T-cell (primary cell): ENCODE measurements at regions not wholly inside any gene's neighbourhood (a gene's known extent, or its start where the extent isn't known, plus 50 kb on each side); places are given as distances from the start of the nearest gene placed in this dataset.

Source experiments
- ATAC-seq, 4 experiments: fragments of 200-7000 bp in 3 of 4; fragments of 150-1000 bp in 1 of 4; cut with Tn5 transposase; replicated peaks in 1 of 4; 1 replicate in 3 of 4; 2 replicates in 1 of 4; pipeline ENCODE4 v1.10.0; 2021; ENCODE audit warnings: moderate library complexity in 3 of 4, mild to moderate bottlenecking in 2 of 4, moderate number of reproducible peaks in 1 of 4
- CTCF ChIA-PET, 2 donors: fragments of 300-600 bp; sonication (Branson Sonifier 250); formaldehyde crosslinking; loops; one replicate each; lab custom pipeline; 2022; ENCODE audit warnings: antibody characterized with exemption in 2 of 2; lab: Charles Lee
- POLR2A ChIA-PET, 2 donors: fragments of 300-600 bp; sonication (Branson Sonifier 250); formaldehyde crosslinking; loops; one replicate each; lab custom pipeline; 2022; ENCODE audit warnings: antibody characterized with exemption in 2 of 2; lab: Charles Lee
- DNase-seq, 35 experiments: peaks; one replicate each; pipeline versions ENCODE4 v3.0.0 to v3.0.0-alpha.2; 2013 to 2023
- H3K27ac ChIP-seq: one replicate; pipeline ENCODE4 v1.5.1; 2013; ENCODE audit warnings: low read length
- H3K27me3 ChIP-seq, 2 experiments: replicated peaks in 1 of 2; 1 replicate in 1 of 2; 2 replicates in 1 of 2; pipeline versions ENCODE4 v1.6.1 to v1.7.0; 2013; ENCODE audit warnings: low read length in 1 of 2, mixed read lengths in 1 of 2; ENCODE audit not compliant: control insufficient read depth in 2 of 2, insufficient read depth in 2 of 2; ENCODE audit errors: extremely low read depth in 1 of 2
- H3K36me3 ChIP-seq, 2 donors: 1 replicate in 1 of 2; 2 replicates in 1 of 2; pipeline versions ENCODE4 v1.6.1 to v1.7.0; 2013; ENCODE audit warnings: low read length in 1 of 2; ENCODE audit not compliant: control insufficient read depth in 2 of 2, insufficient read depth in 1 of 2; ENCODE audit errors: extremely low read depth in 1 of 2
- H3K4me1 ChIP-seq, 2 experiments: 1 replicate in 1 of 2; 2 replicates in 1 of 2; pipeline versions ENCODE4 v1.6.1 to v1.7.0; 2013; ENCODE audit warnings: low read length in 2 of 2, mixed read lengths in 1 of 2; ENCODE audit not compliant: insufficient read depth in 2 of 2, control insufficient read depth in 1 of 2; ENCODE audit errors: extremely low read depth in 1 of 2
- H3K4me3 ChIP-seq, 2 donors: 1 replicate in 1 of 2; 2 replicates in 1 of 2; pipeline versions ENCODE4 v1.5.1 to v1.7.0; 2013; ENCODE audit warnings: mild to moderate bottlenecking in 2 of 2, low read length in 1 of 2, moderate library complexity in 1 of 2; ENCODE audit not compliant: control insufficient read depth in 1 of 2; ENCODE audit errors: extremely low read depth in 1 of 2
- H3K9me3 ChIP-seq: 2 replicates; pipeline ENCODE4 v1.7.0; 2013
- H3K27ac Mint-ChIP-seq, 2 donors: one replicate each; pipeline ENCODE4 v1.8.0; 2020 to 2021; ENCODE audit warnings: mild to moderate bottlenecking in 2 of 2, mixed read lengths in 2 of 2
- H3K27me3 Mint-ChIP-seq, 2 donors: one replicate each; pipeline ENCODE4 v1.8.0; 2021 to 2022; ENCODE audit warnings: mixed read lengths in 2 of 2
- H3K36me3 Mint-ChIP-seq: one replicate; pipeline ENCODE4 v1.8.0; 2021; ENCODE audit warnings: mixed read lengths
- H3K4me1 Mint-ChIP-seq, 3 donors: one replicate each; pipeline ENCODE4 v1.8.0; 2020 to 2022; ENCODE audit warnings: mixed read lengths in 3 of 3, mild to moderate bottlenecking in 1 of 3
- H3K4me3 Mint-ChIP-seq, 3 donors: one replicate each; pipeline ENCODE4 v1.8.0; 2020 to 2022; ENCODE audit warnings: mild to moderate bottlenecking in 3 of 3, mixed read lengths in 3 of 3, moderate library complexity in 3 of 3
- H3K9me3 Mint-ChIP-seq, 3 donors: one replicate each; pipeline ENCODE4 v1.8.0; 2020 to 2022; ENCODE audit warnings: mixed read lengths in 3 of 3
- WGBS: methylation state at CpG from one replicate; pipeline ENCODE4 v1.1.5; 2013; ENCODE audit warnings: missing lambda C conversion rate; ENCODE audit not compliant: insufficient coverage; 5-methylcytosine and 5-hydroxymethylcytosine counted together

- no peaks in the 10 kb centered on the region for H3K36me3 Mint-ChIP-seq
- H3K9me3 Mint-ChIP-seq, result no peaks in the 10 kb centered on the region
- ChIA-PET POLR2A (no interaction called here), CTCF (no interaction called here)
- no peaks in the 10 kb centered on the region for H3K4me1 Mint-ChIP-seq
- no peak overlapping the region for H3K4me3 Mint-ChIP-seq
- Histone ChIP-seq H3K27me3 (no peaks in the 10 kb centered on the region), H3K36me3 (no peaks in the 10 kb centered on the region), H3K4me3 (no peak overlapping the region), H3K27ac (no peak overlapping the region), H3K4me1 (no peaks in the 10 kb centered on the region), H3K9me3 (no peaks in the 10 kb centered on the region)
- no peak for ATAC-seq
- DNase-seq, result no peak
- H3K27ac Mint-ChIP-seq, result no peak overlapping the region
- H3K27me3 Mint-ChIP-seq, result no peaks in the 10 kb centered on the region
- WGBS, result no CpG with 5 or more reads among the region's 5 CpGs
These were observed 425.8 kb upstream of the STEAP1 start for GRCh38 chr7:89728481-89728880.

GRCh38 chr7:89731751-89732445 lies 422.4 kb upstream of the STEAP1 start:
- ChIA-PET POLR2A (no interaction called here), CTCF (no interaction called here)
- Histone ChIP-seq H3K27ac (no peak overlapping the region), H3K36me3 (no peaks in the 10 kb centered on the region), H3K4me3 (no peak overlapping the region), H3K27me3 (no peaks in the 10 kb centered on the region), H3K9me3 (no peaks in the 10 kb centered on the region), H3K4me1 (no peaks in the 10 kb centered on the region)
- no peak overlapping the region for H3K4me3 Mint-ChIP-seq
- H3K9me3 Mint-ChIP-seq, result peaks cover 0 to 4% (median 0%) of the 10 kb centered on the region in 3 donors
- H3K4me1 Mint-ChIP-seq, result no peaks in the 10 kb centered on the region
- DNase-seq, result no peak
- no peak for ATAC-seq
- no peaks in the 10 kb centered on the region for H3K36me3 Mint-ChIP-seq
- no peak overlapping the region for H3K27ac Mint-ChIP-seq
- WGBS, result 71% methylated on average over 1 of the region's 5 CpGs
- no peaks in the 10 kb centered on the region for H3K27me3 Mint-ChIP-seq

- Histone ChIP-seq H3K27me3 (no peaks in the 10 kb centered on the region), H3K4me1 (no peaks in the 10 kb centered on the region), H3K9me3 (no peaks in the 10 kb centered on the region), H3K4me3 (no peak overlapping the region), H3K36me3 (no peaks in the 10 kb centered on the region), H3K27ac (no peak overlapping the region)
- ATAC-seq (no peak), DNase-seq (no peak)
- no peak overlapping the region for H3K27ac Mint-ChIP-seq
- H3K9me3 Mint-ChIP-seq, result peaks cover 0 to 4% (median 0%) of the 10 kb centered on the region in 3 donors
- WGBS, result no CpG with 5 or more reads among the region's 2 CpGs
- ChIA-PET CTCF (no interaction called here), POLR2A (no interaction called here)
- H3K36me3 Mint-ChIP-seq, result no peaks in the 10 kb centered on the region
- no peaks in the 10 kb centered on the region for H3K4me1 Mint-ChIP-seq
- H3K4me3 Mint-ChIP-seq, result no peak overlapping the region
- no peaks in the 10 kb centered on the region for H3K27me3 Mint-ChIP-seq
These were observed 415.7 kb upstream of the STEAP1 start for GRCh38 chr7:89738549-89738948.

- H3K4me1 Mint-ChIP-seq, result no peaks in the 10 kb centered on the region
- no peaks in the 10 kb centered on the region for H3K9me3 Mint-ChIP-seq
- Histone ChIP-seq H3K4me1 (no peaks in the 10 kb centered on the region), H3K9me3 (no peaks in the 10 kb centered on the region), H3K27me3 (peaks cover 0 to 2% of the 10 kb centered on the region in 2 experiments), H3K36me3 (no peaks in the 10 kb centered on the region), H3K27ac (no peak overlapping the region), H3K4me3 (no peak overlapping the region)
- H3K27ac Mint-ChIP-seq, result no peak overlapping the region
- H3K27me3 Mint-ChIP-seq, result no peaks in the 10 kb centered on the region
- ChIA-PET CTCF (no interaction called here), POLR2A (no interaction called here)
- H3K36me3 Mint-ChIP-seq, result no peaks in the 10 kb centered on the region
- ATAC-seq, result no peak
- DNase-seq, result no peak
- H3K4me3 Mint-ChIP-seq, result no peak overlapping the region
These were observed 396.4 kb upstream of the STEAP1 start for GRCh38 chr7:89757910-89758309.

- Histone ChIP-seq H3K27ac (no peak overlapping the region), H3K27me3 (peaks cover 0 to 2% of the 10 kb centered on the region in 2 experiments), H3K4me1 (no peaks in the 10 kb centered on the region), H3K4me3 (no peak overlapping the region), H3K9me3 (no peaks in the 10 kb centered on the region), H3K36me3 (no peaks in the 10 kb centered on the region)
- H3K36me3 Mint-ChIP-seq, result no peaks in the 10 kb centered on the region
- no peaks in the 10 kb centered on the region for H3K4me1 Mint-ChIP-seq
- DNase-seq, result no peak
- peaks cover 0 to 4% (median 0%) of the 10 kb centered on the region in 3 donors for H3K9me3 Mint-ChIP-seq
- no peaks in the 10 kb centered on the region for H3K27me3 Mint-ChIP-seq
- no peak overlapping the region for H3K27ac Mint-ChIP-seq
- peak in 1 of 4 experiments; percentile 19 for ATAC-seq
- POLR2A ChIA-PET, result no interaction called here
- WGBS, result 91% methylated on average over 3 of the region's 3 CpGs
- H3K4me3 Mint-ChIP-seq, result no peak overlapping the region
- CTCF ChIA-PET, result no interaction called here
These were observed 393.6 kb upstream of the STEAP1 start for GRCh38 chr7:89760690-89761089.

GRCh38 chr7:89761173-89761572 lies 393.1 kb upstream of the STEAP1 start:
- no peaks in the 10 kb centered on the region for H3K4me1 ChIP-seq
- Mint-ChIP-seq H3K4me1 (no peaks in the 10 kb centered on the region), H3K36me3 (no peaks in the 10 kb centered on the region), H3K9me3 (peaks cover 0 to 4% (median 0%) of the 10 kb centered on the region in 3 donors), H3K27ac (no peak overlapping the region), H3K27me3 (no peaks in the 10 kb centered on the region), H3K4me3 (no peak overlapping the region)
- ChIA-PET POLR2A (no interaction called here), CTCF (no interaction called here)
- H3K27ac ChIP-seq, result no peak overlapping the region
- no peak for DNase-seq
- H3K9me3 ChIP-seq, result no peaks in the 10 kb centered on the region
- 80% methylated on average over 1 of the region's 1 CpG for WGBS
- no peaks in the 10 kb centered on the region for H3K36me3 ChIP-seq
- peaks cover 0 to 2% of the 10 kb centered on the region in 2 experiments for H3K27me3 ChIP-seq
- no peak overlapping the region for H3K4me3 ChIP-seq
- ATAC-seq, result peak in 1 of 4 experiments; percentile 19

- Mint-ChIP-seq H3K4me3 (no peak overlapping the region), H3K36me3 (no peaks in the 10 kb centered on the region), H3K27ac (no peak overlapping the region), H3K9me3 (peaks cover 0 to 6% (median 0%) of the 10 kb centered on the region in 3 donors), H3K4me1 (no peaks in the 10 kb centered on the region), H3K27me3 (no peaks in the 10 kb centered on the region)
- CTCF ChIA-PET, result no interaction called here
- WGBS, result no CpG with 5 or more reads among the region's 4 CpGs
- no peaks in the 10 kb centered on the region for H3K27me3 ChIP-seq
- ATAC-seq (no peak), DNase-seq (no peak)
- no peak overlapping the region for H3K27ac ChIP-seq
- POLR2A ChIA-PET, result no interaction called here
- no peaks in the 10 kb centered on the region for H3K9me3 ChIP-seq
- H3K4me1 ChIP-seq, result no peaks in the 10 kb centered on the region
- H3K36me3 ChIP-seq, result no peaks in the 10 kb centered on the region
- no peak overlapping the region for H3K4me3 ChIP-seq
These were observed 384.1 kb upstream of the STEAP1 start for GRCh38 chr7:89770161-89770560.
